ENCODE measurements at regions not wholly inside any gene's neighbourhood (a gene's known extent, or its start where the extent isn't known, plus 50 kb on each side); places are given as distances from the start of the nearest gene placed in this dataset.

- Histone ChIP-seq H3K27me3 (ENCODE audit: control insufficient read depth, extremely low read depth, insufficient read depth, low read length) (no peaks in the 10 kb centered on the region), H3K9ac (ENCODE audit: control insufficient read depth, extremely low read depth, insufficient read depth, low read length) (no peak overlapping the region), H3K4me3 (ENCODE audit: control insufficient read depth in 2 of 3, extremely low read depth in 1 of 3, insufficient read depth in 2 of 3, low read depth in 1 of 3, low read length in 3 of 3) (no peak overlapping the region), H4K20me1 (ENCODE audit: control insufficient read depth, extremely low read depth, insufficient read depth, low read length) (no peaks in the 10 kb centered on the region), H3K9me1 (ENCODE audit: control insufficient read depth, extremely low read depth, insufficient read depth, low read length) (no peaks in the 10 kb centered on the region), H3K4me2 (ENCODE audit: control insufficient read depth, extremely low read depth, insufficient read depth, low read depth, low read length) (no peak overlapping the region), H3K9me3 (ENCODE audit: control insufficient read depth, low read depth, low read length) (no peaks in the 10 kb centered on the region), H3K4me1 (ENCODE audit: control insufficient read depth, extremely low read depth, insufficient read depth, low read length) (no peaks in the 10 kb centered on the region), H2AFZ (ENCODE audit: control insufficient read depth, low read length) (no peak overlapping the region), H3K79me2 (ENCODE audit: control insufficient read depth, insufficient read depth, low read length) (no peaks in the 10 kb centered on the region), H3K27ac (ENCODE audit: control insufficient read depth, insufficient read depth, low read length) (no peak overlapping the region), H3K36me3 (ENCODE audit: control insufficient read depth in 2 of 2, extremely low read depth in 1 of 2, insufficient read depth in 2 of 2, low read length in 2 of 2) (no peaks in the 10 kb centered on the region)
- dilution Hi-C loops (cut with MboI; ENCODE audit: extremely low pct_ligation_motif_present, low sequenced_read_pairs): no loop called here
- DNase-seq (ENCODE audit: low read depth, low spot score) (no peak), FAIRE-seq (no peak)
- TF ChIP-seq EZH2 (IDR thresholded peaks at IDR 0.05; ENCODE audit: low read length): no peak
- TF ChIP-seq CTCF (optimal IDR thresholded peaks at IDR 0.05 in 1 of 3, IDR thresholded peaks at IDR 0.05 in 1 of 3, conservative IDR thresholded peaks at IDR 0.05 in 1 of 3; ENCODE audit: extremely low read depth in 1 of 3, insufficient read depth in 2 of 3, low read length in 3 of 3): no peak
Observed at GRCh38 chr5:164059471-164059870, 554.1 kb downstream of the MAT2B start.

- Histone ChIP-seq H3K27me3 (ENCODE audit: control insufficient read depth, extremely low read depth, insufficient read depth, low read length) (no peaks in the 10 kb centered on the region), H3K4me2 (ENCODE audit: control insufficient read depth, extremely low read depth, insufficient read depth, low read depth, low read length) (no peak overlapping the region), H3K36me3 (ENCODE audit: control insufficient read depth in 2 of 2, extremely low read depth in 1 of 2, insufficient read depth in 2 of 2, low read length in 2 of 2) (no peaks in the 10 kb centered on the region), H3K9me1 (ENCODE audit: control insufficient read depth, extremely low read depth, insufficient read depth, low read length) (no peaks in the 10 kb centered on the region), H3K79me2 (ENCODE audit: control insufficient read depth, insufficient read depth, low read length) (no peaks in the 10 kb centered on the region), H2AFZ (ENCODE audit: control insufficient read depth, low read length) (no peak overlapping the region), H3K4me3 (ENCODE audit: control insufficient read depth in 2 of 3, extremely low read depth in 1 of 3, insufficient read depth in 2 of 3, low read depth in 1 of 3, low read length in 3 of 3) (no peak overlapping the region), H3K4me1 (ENCODE audit: control insufficient read depth, extremely low read depth, insufficient read depth, low read length) (no peaks in the 10 kb centered on the region), H4K20me1 (ENCODE audit: control insufficient read depth, extremely low read depth, insufficient read depth, low read length) (no peaks in the 10 kb centered on the region), H3K9me3 (ENCODE audit: control insufficient read depth, low read depth, low read length) (no peaks in the 10 kb centered on the region), H3K9ac (ENCODE audit: control insufficient read depth, extremely low read depth, insufficient read depth, low read length) (no peak overlapping the region), H3K27ac (ENCODE audit: control insufficient read depth, insufficient read depth, low read length) (no peak overlapping the region)
- FAIRE-seq: no peak
- dilution Hi-C loops (cut with MboI; ENCODE audit: extremely low pct_ligation_motif_present, low sequenced_read_pairs): no loop called here
- no peak for DNase-seq (ENCODE audit: low read depth, low spot score)
- TF ChIP-seq CTCF (optimal IDR thresholded peaks at IDR 0.05 in 1 of 3, IDR thresholded peaks at IDR 0.05 in 1 of 3, conservative IDR thresholded peaks at IDR 0.05 in 1 of 3; ENCODE audit: extremely low read depth in 1 of 3, insufficient read depth in 2 of 3, low read length in 3 of 3): no peak
- TF ChIP-seq EZH2 (IDR thresholded peaks at IDR 0.05; ENCODE audit: low read length): no peak
Observed at GRCh38 chr5:164060786-164061355, 555.5 kb downstream of the MAT2B start.

Measured in keratinocyte (primary cell).